HUES48 (cell line): ENCODE measurements at regions not wholly inside any gene's neighbourhood (a gene's known extent, or its start where the extent isn't known, plus 50 kb on each side); places are given as distances from the start of the nearest gene placed in this dataset.

Experiments used
- H3K27ac ChIP-seq: one replicate; pipeline ENCODE4 v1.7.0; 2013; ENCODE audit warnings: low read depth, low read length, inconsistent platforms
- H3K27me3 ChIP-seq: 2 replicates; pipeline ENCODE4 v1.6.1; 2013; ENCODE audit warnings: mild to moderate bottlenecking, low read length; ENCODE audit not compliant: control insufficient read depth, insufficient read depth
- H3K36me3 ChIP-seq: 2 replicates; pipeline ENCODE4 v1.6.1; 2013; ENCODE audit warnings: low read length; ENCODE audit not compliant: control insufficient read depth, insufficient read depth
- H3K4me1 ChIP-seq: 2 replicates; pipeline ENCODE4 v1.6.1; 2013; ENCODE audit warnings: mild to moderate bottlenecking, low read length; ENCODE audit not compliant: control insufficient read depth, insufficient read depth
- H3K4me3 ChIP-seq: 2 replicates; pipeline ENCODE4 v1.5.1; 2013; ENCODE audit warnings: mild to moderate bottlenecking, low read depth, low read length
- H3K9ac ChIP-seq: 2 replicates; pipeline ENCODE4 v1.6.1; 2013; ENCODE audit warnings: mild to moderate bottlenecking, low read depth, low read length, moderate library complexity
- H3K9me3 ChIP-seq: 2 replicates; pipeline ENCODE4 v1.6.1; 2013; ENCODE audit warnings: low read length; ENCODE audit not compliant: control insufficient read depth, insufficient read depth

- Histone ChIP-seq H3K4me1 (no peaks in the 10 kb centered on the region), H3K4me3 (no peak overlapping the region), H3K9ac (no peak overlapping the region), H3K9me3 (no peaks in the 10 kb centered on the region), H3K36me3 (no peaks in the 10 kb centered on the region), H3K27ac (no peak overlapping the region), H3K27me3 (no peaks in the 10 kb centered on the region)
These were observed 127.0 kb upstream of the IPO5 start for GRCh38 chr13:97826421-97827012.

GRCh38 chr13:97834250-97834649 is 119.2 kb upstream of the IPO5 start:
- Histone ChIP-seq H3K4me3 (no peak overlapping the region), H3K36me3 (no peaks in the 10 kb centered on the region), H3K9ac (no peak overlapping the region), H3K27me3 (no peaks in the 10 kb centered on the region), H3K27ac (no peak overlapping the region), H3K9me3 (peaks cover 6% of the 10 kb centered on the region; the same call in 1 of the 2 replicates), H3K4me1 (no peaks in the 10 kb centered on the region)

GRCh38 chr13:97843189-97843588 is 110.3 kb upstream of the IPO5 start:
- Histone ChIP-seq H3K27ac (no peak overlapping the region), H3K27me3 (no peaks in the 10 kb centered on the region; the same call in 1 of the 2 replicates), H3K9ac (no peak overlapping the region), H3K4me1 (no peaks in the 10 kb centered on the region), H3K36me3 (no peaks in the 10 kb centered on the region), H3K9me3 (no peaks in the 10 kb centered on the region), H3K4me3 (no peak overlapping the region)

GRCh38 chr13:97844151-97844550 is 109.3 kb upstream of the IPO5 start:
- Histone ChIP-seq H3K36me3 (no peaks in the 10 kb centered on the region), H3K27me3 (no peaks in the 10 kb centered on the region; the same call in 1 of the 2 replicates), H3K9ac (no peak overlapping the region), H3K9me3 (no peaks in the 10 kb centered on the region), H3K4me3 (no peak overlapping the region), H3K27ac (no peak overlapping the region), H3K4me1 (no peaks in the 10 kb centered on the region)

- Histone ChIP-seq H3K27ac (no peak overlapping the region), H3K4me1 (no peaks in the 10 kb centered on the region), H3K9ac (no peak overlapping the region), H3K27me3 (no peaks in the 10 kb centered on the region), H3K9me3 (no peaks in the 10 kb centered on the region), H3K36me3 (no peaks in the 10 kb centered on the region), H3K4me3 (no peak overlapping the region)
These were observed 104.6 kb upstream of the IPO5 start for GRCh38 chr13:97848886-97849285.

GRCh38 chr13:97849305-97849704 is 104.2 kb upstream of the IPO5 start:
- Histone ChIP-seq H3K36me3 (no peaks in the 10 kb centered on the region), H3K4me1 (no peaks in the 10 kb centered on the region), H3K27ac (no peak overlapping the region), H3K9ac (no peak overlapping the region), H3K9me3 (no peaks in the 10 kb centered on the region), H3K27me3 (no peaks in the 10 kb centered on the region), H3K4me3 (no peak overlapping the region)

- Histone ChIP-seq H3K27ac (no peak overlapping the region), H3K4me3 (no peak overlapping the region), H3K4me1 (peaks cover 6% of the 10 kb centered on the region), H3K9ac (no peak overlapping the region), H3K27me3 (no peaks in the 10 kb centered on the region), H3K9me3 (no peaks in the 10 kb centered on the region), H3K36me3 (no peaks in the 10 kb centered on the region)
These were observed 102.2 kb upstream of the IPO5 start for GRCh38 chr13:97851269-97851668.

GRCh38 chr13:97852181-97852874 is 101.1 kb upstream of the IPO5 start:
- Histone ChIP-seq H3K9ac (no peak overlapping the region), H3K4me1 (peaks cover 6% of the 10 kb centered on the region), H3K9me3 (no peaks in the 10 kb centered on the region), H3K27ac (no peak overlapping the region), H3K4me3 (no peak overlapping the region), H3K36me3 (no peaks in the 10 kb centered on the region), H3K27me3 (no peaks in the 10 kb centered on the region)

- no peak overlapping the region for H3K9ac ChIP-seq
- no peak overlapping the region for H3K4me3 ChIP-seq
- no peaks in the 10 kb centered on the region for H3K27me3 ChIP-seq
- H3K4me1 ChIP-seq = peaks cover 6% of the 10 kb centered on the region
- no peak overlapping the region for H3K27ac ChIP-seq
- no peaks in the 10 kb centered on the region for H3K9me3 ChIP-seq
- H3K36me3 ChIP-seq = no peaks in the 10 kb centered on the region
These were observed 99.9 kb upstream of the IPO5 start for GRCh38 chr13:97853550-97853949.

GRCh38 chr13:97855570-97856303 is 97.7 kb upstream of the IPO5 start:
- Histone ChIP-seq H3K36me3 (no peaks in the 10 kb centered on the region), H3K9me3 (no peaks in the 10 kb centered on the region), H3K4me1 (peaks cover 6% of the 10 kb centered on the region), H3K27me3 (no peaks in the 10 kb centered on the region), H3K27ac (no peak overlapping the region), H3K9ac (no peak overlapping the region), H3K4me3 (no peak overlapping the region)

GRCh38 chr13:97856304-97856675 is 97.2 kb upstream of the IPO5 start:
- no peak overlapping the region for H3K4me3 ChIP-seq
- H3K27me3 ChIP-seq = no peaks in the 10 kb centered on the region
- no peaks in the 10 kb centered on the region for H3K9me3 ChIP-seq
- H3K36me3 ChIP-seq = no peaks in the 10 kb centered on the region
- peaks cover 6% of the 10 kb centered on the region for H3K4me1 ChIP-seq
- no peak overlapping the region for H3K9ac ChIP-seq
- H3K27ac ChIP-seq = no peak overlapping the region
